Suprapubic skin (tissue), 3 donors: ENCODE measurements at regions not wholly inside any gene's neighbourhood (a gene's known extent, or its start where the extent isn't known, plus 50 kb on each side); places are given as distances from the start of the nearest gene placed in this dataset.

Experiments
- EP300 ChIP-seq: sonication (generic); formaldehyde crosslinking; IDR thresholded peaks from one replicate; pipeline ENCODE4 v1.6.1; 2017; ENCODE audit warnings: antibody characterized with exemption
- POLR2A ChIP-seq, 2 donors: fragments of 450-650 bp; IDR thresholded peaks; one replicate each; pipeline ENCODE4 v1.6.1; 2017; ENCODE audit warnings: antibody characterized with exemption in 2 of 2, mild to moderate bottlenecking in 2 of 2, moderate library complexity in 2 of 2
- TF ChIP-seq, protein P1 (sequence below), 2 donors: fragments of 200-600 bp in 1 of 2; fragments of 450-650 bp in 1 of 2; sonication (generic) in 1 of 2; IDR thresholded peaks; one replicate each; pipeline ENCODE4 v1.5.1; 2016 to 2019; ENCODE audit warnings: antibody characterized with exemption in 2 of 2, mild to moderate bottlenecking in 1 of 2, moderate library complexity in 1 of 2

DNA sequence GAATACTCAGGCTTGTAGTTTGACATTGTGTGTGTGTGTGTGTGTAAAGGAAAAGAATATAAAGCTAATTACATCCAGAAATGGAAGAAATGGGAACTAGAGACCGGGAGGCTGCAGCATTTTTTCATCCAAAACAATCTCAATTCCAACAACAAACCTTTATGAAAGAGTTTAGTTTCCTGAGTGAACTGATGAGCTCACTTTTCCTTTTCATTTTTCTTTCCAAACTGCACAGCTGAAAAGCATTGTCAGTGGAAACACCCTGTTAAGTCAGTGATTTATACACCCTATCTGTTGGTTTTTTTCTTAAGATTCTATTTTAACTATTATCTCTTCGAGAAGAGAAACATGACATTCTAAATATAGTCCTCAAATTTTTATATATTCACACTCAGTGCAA lies 130.9 kb downstream of the RFPL4B start:
- TF ChIP-seq POLR2A (IDR thresholded peaks at IDR 0.05) (no peak), EP300 (no peak)
- TF ChIP-seq, protein P1, sequence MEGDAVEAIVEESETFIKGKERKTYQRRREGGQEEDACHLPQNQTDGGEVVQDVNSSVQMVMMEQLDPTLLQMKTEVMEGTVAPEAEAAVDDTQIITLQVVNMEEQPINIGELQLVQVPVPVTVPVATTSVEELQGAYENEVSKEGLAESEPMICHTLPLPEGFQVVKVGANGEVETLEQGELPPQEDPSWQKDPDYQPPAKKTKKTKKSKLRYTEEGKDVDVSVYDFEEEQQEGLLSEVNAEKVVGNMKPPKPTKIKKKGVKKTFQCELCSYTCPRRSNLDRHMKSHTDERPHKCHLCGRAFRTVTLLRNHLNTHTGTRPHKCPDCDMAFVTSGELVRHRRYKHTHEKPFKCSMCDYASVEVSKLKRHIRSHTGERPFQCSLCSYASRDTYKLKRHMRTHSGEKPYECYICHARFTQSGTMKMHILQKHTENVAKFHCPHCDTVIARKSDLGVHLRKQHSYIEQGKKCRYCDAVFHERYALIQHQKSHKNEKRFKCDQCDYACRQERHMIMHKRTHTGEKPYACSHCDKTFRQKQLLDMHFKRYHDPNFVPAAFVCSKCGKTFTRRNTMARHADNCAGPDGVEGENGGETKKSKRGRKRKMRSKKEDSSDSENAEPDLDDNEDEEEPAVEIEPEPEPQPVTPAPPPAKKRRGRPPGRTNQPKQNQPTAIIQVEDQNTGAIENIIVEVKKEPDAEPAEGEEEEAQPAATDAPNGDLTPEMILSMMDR (IDR thresholded peaks at IDR 0.05), result no peak
